Amygdala (tissue), 56 donors: ENCODE measurements at regions not wholly inside any gene's neighbourhood (a gene's known extent, or its start where the extent isn't known, plus 50 kb on each side); places are given as distances from the start of the nearest gene placed in this dataset.

ENCODE experiments used
- DNase-seq, 56 donors: peaks; one replicate each; lab custom pipeline; 2025; lab: John Stamatoyannopoulos, UW

DNA sequence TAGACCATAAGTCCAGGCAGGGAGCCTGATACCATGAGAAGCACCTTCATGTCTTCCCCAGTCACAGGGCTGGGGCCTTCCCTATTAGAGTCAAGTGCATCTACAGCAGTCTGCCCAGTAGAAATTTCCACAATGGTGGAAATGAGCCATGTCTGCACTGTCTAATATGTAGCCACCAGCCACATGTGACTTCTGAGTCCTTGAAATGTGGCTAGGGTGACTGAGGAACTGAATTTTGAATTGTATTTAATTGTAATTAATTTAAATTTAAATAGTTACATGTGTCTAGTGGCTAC is 300.2 kb downstream of the CLIC5 start:
- no peak for DNase-seq

- DNase-seq = peak in 40 of 56 donors; percentile 2 to 79 (median 26)
These were observed 300.7 kb downstream of the CLIC5 start for GRCh38 chr6:45714741-45715507.

GRCh38 chr6:45714006-45714730 is 301.5 kb downstream of the CLIC5 start:
- no peak for DNase-seq
